Parathyroid adenoma (tissue), 2 donors: ENCODE measurements at regions not wholly inside any gene's neighbourhood (a gene's known extent, or its start where the extent isn't known, plus 50 kb on each side); places are given as distances from the start of the nearest gene placed in this dataset.

ENCODE experiments used
- H2AFZ ChIP-seq: fragments of 300-600 bp; sonication (generic); one replicate; pipeline ENCODE4 v1.7.0; 2017; ENCODE audit warnings: antibody characterized with exemption, mild to moderate bottlenecking
- H3K27ac ChIP-seq: fragments of 300-600 bp; sonication (generic); one replicate; pipeline ENCODE4 v1.7.0; 2017
- H3K27me3 ChIP-seq: fragments of 300-600 bp; sonication (generic); one replicate; pipeline ENCODE4 v1.7.0; 2017; ENCODE audit warnings: low read length; ENCODE audit not compliant: control insufficient read depth, insufficient read depth
- H3K36me3 ChIP-seq: fragments of 300-600 bp; sonication (generic); one replicate; pipeline ENCODE4 v1.7.0; 2017; ENCODE audit warnings: low read length; ENCODE audit not compliant: control insufficient read depth, insufficient read depth
- H3K4me1 ChIP-seq: fragments of 300-600 bp; sonication (generic); one replicate; pipeline ENCODE4 v1.7.0; 2017; ENCODE audit warnings: control low read depth
- H3K4me2 ChIP-seq: fragments of 300-600 bp; sonication (generic); one replicate; pipeline ENCODE4 v1.7.0; 2017; ENCODE audit warnings: low read length
- H3K4me3 ChIP-seq: fragments of 300-600 bp; sonication (generic); one replicate; pipeline ENCODE4 v1.7.0; 2017; ENCODE audit warnings: low read depth, low read length
- H3K79me2 ChIP-seq: fragments of 300-600 bp; sonication (generic); one replicate; pipeline ENCODE4 v1.7.0; 2017; ENCODE audit warnings: control low read depth
- H3K9ac ChIP-seq: fragments of 300-600 bp; sonication (generic); one replicate; pipeline ENCODE4 v1.7.0; 2017; ENCODE audit warnings: mild to moderate bottlenecking
- H3K9me3 ChIP-seq: fragments of 300-600 bp; sonication (generic); one replicate; pipeline ENCODE4 v1.7.0; 2017; ENCODE audit warnings: low read length; ENCODE audit not compliant: control insufficient read depth
- TF ChIP-seq, protein P1 (sequence below): fragments of 300-600 bp; sonication (generic); IDR thresholded peaks from one replicate; pipeline ENCODE4 v1.7.0; 2017; ENCODE audit warnings: antibody characterized with exemption, mild to moderate bottlenecking
- donor health status: primary hyperparathyroidism.

DNA sequence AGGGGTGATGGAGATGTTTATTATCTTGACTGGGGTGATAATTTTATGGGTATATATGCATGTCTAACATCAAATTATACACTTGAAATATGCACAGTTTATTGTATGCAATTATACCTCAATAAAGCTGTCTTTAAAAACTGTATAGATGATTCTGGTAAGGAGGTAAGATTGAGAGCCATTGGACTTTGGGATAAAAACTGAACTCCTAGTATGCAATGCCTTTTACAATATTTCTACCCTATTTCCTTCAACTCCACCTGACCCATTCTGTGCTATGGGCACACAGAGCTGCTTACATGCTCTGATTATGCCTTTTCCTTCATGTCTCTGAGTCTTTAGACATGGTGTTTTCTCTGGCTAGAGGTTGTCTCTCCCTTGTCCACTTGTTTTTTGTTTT, 63.9 kb upstream of the UGP2 start:
- Histone ChIP-seq H3K9ac (no peak overlapping the region), H3K4me2 (no peak overlapping the region), H3K9me3 (no peaks in the 10 kb centered on the region), H3K27ac (no peak overlapping the region), H3K36me3 (no peaks in the 10 kb centered on the region), H3K79me2 (no peaks in the 10 kb centered on the region), H3K27me3 (no peaks in the 10 kb centered on the region), H3K4me3 (no peak overlapping the region), H3K4me1 (no peaks in the 10 kb centered on the region), H2AFZ (no peak overlapping the region)
- TF ChIP-seq, protein P1, sequence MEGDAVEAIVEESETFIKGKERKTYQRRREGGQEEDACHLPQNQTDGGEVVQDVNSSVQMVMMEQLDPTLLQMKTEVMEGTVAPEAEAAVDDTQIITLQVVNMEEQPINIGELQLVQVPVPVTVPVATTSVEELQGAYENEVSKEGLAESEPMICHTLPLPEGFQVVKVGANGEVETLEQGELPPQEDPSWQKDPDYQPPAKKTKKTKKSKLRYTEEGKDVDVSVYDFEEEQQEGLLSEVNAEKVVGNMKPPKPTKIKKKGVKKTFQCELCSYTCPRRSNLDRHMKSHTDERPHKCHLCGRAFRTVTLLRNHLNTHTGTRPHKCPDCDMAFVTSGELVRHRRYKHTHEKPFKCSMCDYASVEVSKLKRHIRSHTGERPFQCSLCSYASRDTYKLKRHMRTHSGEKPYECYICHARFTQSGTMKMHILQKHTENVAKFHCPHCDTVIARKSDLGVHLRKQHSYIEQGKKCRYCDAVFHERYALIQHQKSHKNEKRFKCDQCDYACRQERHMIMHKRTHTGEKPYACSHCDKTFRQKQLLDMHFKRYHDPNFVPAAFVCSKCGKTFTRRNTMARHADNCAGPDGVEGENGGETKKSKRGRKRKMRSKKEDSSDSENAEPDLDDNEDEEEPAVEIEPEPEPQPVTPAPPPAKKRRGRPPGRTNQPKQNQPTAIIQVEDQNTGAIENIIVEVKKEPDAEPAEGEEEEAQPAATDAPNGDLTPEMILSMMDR = no peak

DNA sequence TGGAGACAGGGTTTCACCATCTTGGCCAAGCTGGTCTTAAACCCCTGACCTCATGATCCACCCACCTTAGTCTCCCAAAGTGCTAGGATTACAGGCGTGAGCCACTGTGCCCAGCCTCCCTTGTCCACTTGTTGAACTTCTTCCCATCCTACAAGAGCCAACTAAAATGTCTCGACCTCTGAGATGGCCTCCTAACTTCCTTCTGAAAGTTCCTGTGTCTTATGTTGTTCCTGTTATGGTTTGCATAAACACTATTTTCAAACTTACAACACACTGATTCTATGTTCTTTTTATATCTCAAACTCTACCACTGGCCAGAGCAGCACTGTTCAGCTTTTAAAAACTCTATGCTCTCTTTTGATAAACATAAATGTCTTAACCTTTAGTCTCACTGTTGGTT, 63.3 kb upstream of the UGP2 start:
- Histone ChIP-seq H3K27ac (no peak overlapping the region), H3K4me3 (no peak overlapping the region)

DNA sequence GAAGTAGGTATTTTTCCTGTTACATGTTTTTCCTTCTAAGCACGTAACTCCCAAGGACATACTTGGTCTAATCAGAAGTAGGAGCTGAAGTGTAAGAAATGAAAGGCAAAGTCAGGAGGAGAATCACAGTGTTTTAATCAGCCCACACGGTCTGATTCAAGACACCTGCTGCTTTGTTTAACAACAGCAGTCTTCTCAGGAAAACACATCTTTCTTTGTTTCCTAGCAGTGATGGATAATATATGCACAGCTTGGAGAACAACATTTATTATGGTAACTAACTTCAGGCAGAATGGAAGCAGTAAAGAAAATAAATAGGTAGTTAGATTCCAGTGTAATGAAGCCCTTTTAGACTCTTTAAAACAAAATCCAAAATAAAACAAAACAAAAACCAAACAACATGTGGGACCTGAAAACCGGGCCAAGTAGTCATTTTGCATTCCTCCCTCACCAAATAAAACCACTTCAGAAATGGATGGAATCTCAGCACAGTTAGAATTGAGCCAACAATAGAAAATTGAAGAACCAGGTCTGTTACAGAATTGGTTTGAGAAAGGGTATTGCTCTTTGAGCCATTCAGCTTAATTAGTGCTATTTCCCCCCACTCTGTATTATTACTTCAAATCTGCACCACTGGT, 61.1 kb upstream of the UGP2 start:
- Histone ChIP-seq H3K79me2 (no peaks in the 10 kb centered on the region), H3K27ac (no peak overlapping the region)

More for the DNA sequence above, 63.3 kb upstream of the UGP2 start:
- Histone ChIP-seq H2AFZ (no peak overlapping the region), H3K9me3 (no peaks in the 10 kb centered on the region), H3K9ac (no peak overlapping the region), H3K27me3 (no peaks in the 10 kb centered on the region), H3K36me3 (no peaks in the 10 kb centered on the region), H3K4me2 (no peak overlapping the region), H3K4me1 (no peaks in the 10 kb centered on the region), H3K79me2 (no peaks in the 10 kb centered on the region)
- TF ChIP-seq, protein P1 = no peak

DNA sequence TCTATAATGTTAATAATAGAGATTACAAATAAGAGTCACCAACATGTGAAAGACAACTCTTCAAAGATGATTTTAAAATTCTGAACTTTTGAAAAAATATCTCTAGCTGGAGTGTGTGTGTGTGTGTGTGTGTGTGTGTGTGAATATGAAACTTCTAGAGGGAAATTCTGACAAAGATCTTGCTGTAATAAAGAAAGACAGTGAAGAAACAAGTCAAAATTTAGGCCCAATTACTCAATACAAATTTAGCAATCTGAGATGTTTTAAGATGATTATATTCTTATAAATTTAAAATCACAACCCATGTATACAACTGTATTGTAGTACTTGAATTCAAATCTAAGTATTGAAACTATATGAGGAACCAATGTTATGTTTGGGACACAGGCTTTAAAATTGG, 57.2 kb upstream of the UGP2 start:
- Histone ChIP-seq H3K4me2 (no peak overlapping the region), H2AFZ (no peak overlapping the region), H3K27ac (no peak overlapping the region), H3K9me3 (no peaks in the 10 kb centered on the region), H3K9ac (no peak overlapping the region), H3K36me3 (no peaks in the 10 kb centered on the region), H3K79me2 (no peaks in the 10 kb centered on the region), H3K27me3 (no peaks in the 10 kb centered on the region), H3K4me3 (no peak overlapping the region), H3K4me1 (no peaks in the 10 kb centered on the region)
- TF ChIP-seq, protein P1 = no peak

More for the DNA sequence above, 61.1 kb upstream of the UGP2 start:
- H3K36me3 ChIP-seq = no peaks in the 10 kb centered on the region
- TF ChIP-seq, protein P1 = no peak
- H3K27me3 ChIP-seq = no peaks in the 10 kb centered on the region
- no peaks in the 10 kb centered on the region for H3K9me3 ChIP-seq
- H3K4me2 ChIP-seq = no peak overlapping the region
- no peaks in the 10 kb centered on the region for H3K4me1 ChIP-seq
- no peak overlapping the region for H3K9ac ChIP-seq
- no peak overlapping the region for H2AFZ ChIP-seq
- no peak overlapping the region for H3K4me3 ChIP-seq

DNA sequence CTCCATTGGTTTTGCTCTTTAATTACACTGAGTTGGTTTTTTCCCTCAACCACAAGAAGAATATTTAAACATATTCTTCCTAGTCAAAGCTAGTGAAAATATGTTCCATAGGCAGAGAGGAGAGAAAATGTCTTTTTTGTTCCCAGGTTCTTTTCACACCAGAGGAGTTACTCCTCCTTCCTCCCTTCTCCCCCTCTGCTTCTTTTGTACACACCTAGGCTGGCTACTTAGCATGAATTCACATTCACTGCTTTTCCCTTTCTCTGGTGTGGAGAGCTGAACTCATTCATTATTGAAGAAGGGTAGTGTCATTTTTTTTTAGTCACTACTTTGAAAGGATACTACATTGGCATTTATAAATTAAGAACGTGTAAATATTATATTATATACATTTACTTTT, 56.6 kb upstream of the UGP2 start:
- TF ChIP-seq, protein P1 = no peak
- H3K79me2 ChIP-seq = no peaks in the 10 kb centered on the region
- no peaks in the 10 kb centered on the region for H3K36me3 ChIP-seq
- H3K4me1 ChIP-seq = no peaks in the 10 kb centered on the region
- H3K9me3 ChIP-seq = no peaks in the 10 kb centered on the region
- no peak overlapping the region for H3K9ac ChIP-seq
- H3K4me3 ChIP-seq = no peak overlapping the region
- no peak overlapping the region for H3K4me2 ChIP-seq
- H3K27ac ChIP-seq = no peak overlapping the region
- no peaks in the 10 kb centered on the region for H3K27me3 ChIP-seq
- H2AFZ ChIP-seq = no peak overlapping the region
